ENCODE measurements at regions not wholly inside any gene's neighbourhood (a gene's known extent, or its start where the extent isn't known, plus 50 kb on each side); places are given as distances from the start of the nearest gene placed in this dataset.
"Not testable (repeated sequence)": the region's sequence is repeated elsewhere in the genome, so short reads cannot be mapped to it uniquely, and the experiment has no call there.

DNA sequence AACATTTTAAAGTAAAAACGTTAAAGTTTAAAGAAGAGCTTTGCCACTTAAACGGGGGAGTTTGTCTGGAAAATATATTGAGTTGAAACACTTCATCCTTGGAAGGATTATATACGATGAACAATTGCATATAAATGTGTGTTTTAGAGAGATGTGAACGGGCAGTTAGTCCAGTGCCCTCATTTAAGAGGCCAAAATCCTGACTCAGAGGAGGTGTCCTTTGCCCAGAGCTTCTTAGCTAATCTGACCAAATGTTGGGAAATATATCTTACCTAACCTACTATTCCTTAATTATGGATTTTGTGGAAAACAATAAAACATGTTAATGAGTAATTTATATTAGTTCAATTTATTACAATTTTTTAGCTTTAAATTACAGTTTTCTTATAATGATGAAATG, 327.2 kb upstream of the DIPK2B start:
- no peak for DNase-seq

DNA sequence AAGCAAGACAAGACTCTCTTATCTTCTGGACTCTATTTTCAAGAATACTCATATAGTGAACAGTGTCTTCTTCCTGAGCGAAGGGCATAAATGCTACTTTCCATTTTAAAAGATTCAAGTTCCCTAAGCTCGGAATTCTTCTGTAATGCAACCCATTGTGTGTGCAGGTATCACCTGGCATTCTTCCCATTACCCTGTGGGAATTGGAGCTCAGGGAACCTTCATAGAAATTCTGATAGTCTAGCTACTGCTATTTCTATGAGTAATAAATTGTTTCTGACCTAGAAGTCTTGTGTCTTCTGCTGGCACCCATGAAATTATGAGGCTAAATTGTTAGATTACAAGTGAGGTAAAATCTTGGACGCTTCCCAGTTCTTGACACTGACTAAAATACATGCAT, 324.1 kb upstream of the DIPK2B start:
- no peak for DNase-seq

DNA sequence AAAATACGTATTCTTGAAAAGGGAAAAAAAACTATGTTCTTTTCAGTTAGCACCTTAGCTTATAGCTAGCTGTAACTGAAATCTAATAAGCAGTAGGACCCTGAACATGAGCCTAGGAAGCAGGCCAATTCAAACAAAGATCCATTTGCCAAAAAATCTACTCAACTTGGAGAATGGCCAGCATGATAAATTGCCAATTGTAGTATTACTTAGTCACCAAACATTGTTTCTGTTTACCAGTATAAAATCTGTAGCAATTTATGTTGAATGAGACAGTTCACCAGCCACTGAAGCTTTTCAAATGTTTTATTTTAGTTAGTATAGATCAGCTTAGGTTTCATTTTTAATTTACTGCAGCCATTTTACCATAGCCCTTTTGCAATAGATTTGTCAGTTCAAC, 323.6 kb upstream of the DIPK2B start:
- DNase-seq: no peak

DNA sequence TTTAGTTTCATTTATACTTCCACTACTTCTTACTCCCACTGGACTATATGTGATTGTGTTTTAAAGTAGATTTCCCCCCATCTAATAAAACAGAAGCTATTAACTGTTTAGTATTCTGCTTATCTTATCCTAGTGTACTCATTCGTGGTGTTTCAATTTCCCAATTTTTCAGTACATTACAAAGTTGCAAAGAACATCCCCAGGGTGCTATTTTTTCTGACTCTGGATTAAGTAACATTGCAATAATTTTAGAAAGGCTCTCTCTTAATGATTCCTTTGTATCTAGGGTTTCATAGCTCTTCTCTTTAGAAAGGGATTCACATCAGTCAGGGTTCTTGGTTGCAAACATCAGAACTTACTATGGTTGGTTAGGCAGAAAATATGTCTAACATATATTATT, 317.9 kb upstream of the DIPK2B start:
- DNase-seq: no peak

DNA sequence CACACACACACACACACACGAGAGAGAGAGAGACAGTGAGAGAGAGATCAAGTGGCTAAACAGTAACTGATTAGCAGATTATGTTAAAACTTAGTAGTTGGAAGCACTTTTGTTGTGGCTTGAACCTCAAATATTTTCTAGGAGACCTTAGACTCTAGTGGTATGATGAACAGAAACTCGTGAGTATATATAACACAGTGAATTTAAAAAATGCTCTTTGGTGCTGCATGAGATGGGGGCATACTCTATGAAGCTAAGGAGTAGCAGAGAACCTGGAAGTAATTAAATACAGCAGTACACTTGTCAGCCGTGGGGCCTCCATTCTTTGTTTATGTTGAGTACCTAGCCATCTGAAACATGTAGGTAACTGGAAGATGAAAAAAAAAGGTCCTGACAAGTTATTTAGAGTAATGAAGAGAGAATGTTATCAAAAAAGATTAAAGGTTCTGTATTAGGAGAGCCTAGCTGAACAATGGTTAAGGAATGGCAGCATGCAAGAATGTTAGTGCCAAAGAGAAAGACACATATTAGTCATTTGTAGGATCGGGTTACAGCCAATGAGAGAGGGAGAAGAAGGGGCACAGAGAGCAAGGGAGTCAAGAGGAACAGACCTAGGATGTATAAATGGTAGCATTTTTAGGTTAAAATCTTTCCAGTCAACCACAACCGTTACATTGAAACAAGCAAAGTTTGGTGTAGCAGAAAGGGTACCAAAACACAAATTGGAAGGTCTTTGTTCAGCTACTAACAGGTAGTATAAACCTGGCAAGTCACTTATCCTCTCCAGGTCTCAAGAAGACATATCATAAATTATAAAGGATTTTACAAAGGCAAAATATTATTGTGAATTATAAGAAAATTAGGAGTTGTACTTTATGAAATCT, 316.7 kb upstream of the DIPK2B start:
- no peak for DNase-seq

DNA sequence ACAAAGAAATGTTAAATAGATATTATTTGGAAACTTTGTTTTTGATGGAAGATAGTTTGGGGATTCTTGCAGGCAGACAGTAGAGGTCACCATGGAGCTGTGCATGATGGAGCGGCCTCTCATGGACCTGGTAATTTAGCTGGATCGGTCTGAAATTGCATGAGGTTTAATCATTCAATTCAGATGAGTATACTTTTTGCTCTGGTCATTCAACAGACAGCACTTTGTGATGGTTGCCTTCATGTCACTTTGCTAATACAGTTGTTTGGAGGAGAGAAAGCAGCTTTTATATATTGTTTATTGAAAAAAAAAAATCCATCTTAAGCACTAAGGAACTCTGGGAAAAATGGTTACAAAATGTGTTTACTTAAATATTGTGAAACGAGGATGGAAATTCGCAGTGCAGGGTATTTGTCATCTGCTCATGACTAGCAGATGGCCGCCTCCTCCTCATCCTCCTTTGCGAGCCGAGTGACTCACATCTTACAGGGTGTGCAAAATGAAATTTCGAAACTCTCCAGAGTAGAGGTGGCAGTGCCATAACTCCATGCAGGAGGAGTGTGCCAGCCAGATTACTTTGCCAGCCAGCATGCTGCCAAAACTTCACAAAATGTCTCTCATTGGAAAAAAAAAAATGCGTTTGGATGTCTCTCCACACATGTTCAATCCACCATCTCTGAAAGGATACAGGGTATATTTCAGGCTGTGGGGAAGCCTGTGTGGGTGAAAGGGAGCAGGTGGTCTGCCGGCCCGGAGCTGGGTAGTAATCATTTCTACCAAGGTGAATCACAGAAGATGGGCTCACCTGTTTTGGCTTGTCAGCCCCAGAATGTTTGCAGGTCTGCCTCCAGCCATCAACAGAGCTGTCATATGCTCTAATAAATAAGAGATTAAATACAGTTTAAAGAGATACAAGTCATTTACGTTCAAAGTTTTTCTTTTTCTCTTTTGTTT, 314.9 kb upstream of the DIPK2B start:
- DNase-seq: peak; percentile 44

DNA sequence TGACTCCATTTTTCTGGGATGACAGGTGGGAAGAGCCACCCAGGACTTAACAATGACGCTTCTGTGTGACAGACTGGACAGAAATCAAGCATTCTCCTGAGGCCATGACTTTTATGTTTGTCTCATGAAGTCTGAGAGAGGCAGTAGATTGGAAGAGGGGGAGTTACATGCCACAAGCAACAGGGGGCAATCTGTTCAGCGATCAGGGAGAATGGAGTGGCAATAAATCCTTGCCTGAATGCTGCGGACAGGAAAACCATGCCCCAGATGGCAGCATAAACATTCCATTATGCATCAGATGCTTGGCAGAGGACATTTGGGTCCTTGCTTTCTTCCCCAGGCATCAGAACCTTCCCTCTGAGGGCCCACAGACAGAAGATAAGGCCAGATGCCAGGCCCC, 312.4 kb upstream of the DIPK2B start:
- no peak for DNase-seq

DNA sequence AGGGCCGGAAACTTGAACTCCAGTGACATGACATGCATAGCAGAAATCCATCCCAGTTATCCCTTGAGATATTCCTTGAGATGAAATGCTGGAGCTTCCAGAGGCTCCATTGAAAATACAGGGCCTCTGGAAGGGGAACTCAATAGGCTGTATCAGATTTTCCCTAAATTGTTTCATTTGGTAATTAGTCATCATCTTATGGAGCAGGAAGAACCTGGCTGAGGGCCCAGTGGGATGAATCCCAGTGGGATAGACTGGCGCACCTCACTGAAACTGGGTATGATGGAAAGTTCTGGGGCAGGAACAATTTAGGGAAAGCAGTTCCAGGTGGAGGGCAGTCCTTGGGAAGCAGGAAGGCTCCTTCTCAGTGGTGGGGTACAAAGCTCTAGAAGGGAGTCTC, 307.8 kb upstream of the DIPK2B start:
- no peak for DNase-seq

DNA sequence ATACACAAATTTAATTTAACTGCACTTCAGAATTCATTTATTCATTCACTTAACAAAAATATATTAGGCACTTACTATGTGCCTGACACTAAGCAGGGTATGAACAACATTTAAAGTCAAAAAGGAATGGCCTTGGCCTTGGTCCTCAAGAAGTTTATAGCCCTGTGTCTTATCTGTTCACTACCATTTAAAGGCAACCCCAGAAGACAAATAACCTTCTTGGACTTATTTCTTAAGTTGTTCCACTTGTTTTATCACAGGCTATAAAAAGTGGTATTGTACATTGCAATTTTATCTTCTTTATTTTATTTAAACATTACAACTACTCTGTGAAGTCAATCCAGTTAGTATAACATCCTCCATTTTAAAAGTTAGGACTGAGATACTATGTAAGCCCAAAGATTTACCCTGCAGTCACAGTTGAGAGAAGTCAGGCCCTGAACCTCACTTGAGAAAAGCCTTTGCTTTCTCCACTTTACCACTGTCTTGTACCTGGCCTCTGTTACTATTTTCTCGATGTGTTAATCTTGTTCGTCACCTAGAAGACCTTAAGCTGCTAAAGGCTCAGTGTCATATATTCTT, 305.6 kb upstream of the DIPK2B start:
- DNase-seq: no peak

DNA sequence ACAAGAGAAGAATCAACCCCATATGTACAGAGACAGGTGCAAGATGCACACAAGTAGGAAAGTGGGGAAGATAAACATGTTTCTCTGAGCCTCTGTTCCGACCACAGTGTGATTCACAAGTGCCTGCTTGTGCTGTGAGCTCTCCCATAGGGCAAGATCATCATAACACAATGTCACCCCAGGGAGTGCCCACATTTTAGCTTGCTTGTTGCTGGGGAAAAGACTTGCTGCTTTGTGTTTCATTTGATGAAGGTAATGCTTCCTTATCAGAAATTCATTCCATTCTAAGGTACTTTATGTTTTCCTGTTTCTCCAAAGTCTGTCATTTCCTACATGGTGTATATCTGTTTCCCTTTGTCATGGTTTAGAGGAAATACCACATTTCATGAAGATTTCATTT, 304.5 kb upstream of the DIPK2B start:
- DNase-seq: no peak

DNA sequence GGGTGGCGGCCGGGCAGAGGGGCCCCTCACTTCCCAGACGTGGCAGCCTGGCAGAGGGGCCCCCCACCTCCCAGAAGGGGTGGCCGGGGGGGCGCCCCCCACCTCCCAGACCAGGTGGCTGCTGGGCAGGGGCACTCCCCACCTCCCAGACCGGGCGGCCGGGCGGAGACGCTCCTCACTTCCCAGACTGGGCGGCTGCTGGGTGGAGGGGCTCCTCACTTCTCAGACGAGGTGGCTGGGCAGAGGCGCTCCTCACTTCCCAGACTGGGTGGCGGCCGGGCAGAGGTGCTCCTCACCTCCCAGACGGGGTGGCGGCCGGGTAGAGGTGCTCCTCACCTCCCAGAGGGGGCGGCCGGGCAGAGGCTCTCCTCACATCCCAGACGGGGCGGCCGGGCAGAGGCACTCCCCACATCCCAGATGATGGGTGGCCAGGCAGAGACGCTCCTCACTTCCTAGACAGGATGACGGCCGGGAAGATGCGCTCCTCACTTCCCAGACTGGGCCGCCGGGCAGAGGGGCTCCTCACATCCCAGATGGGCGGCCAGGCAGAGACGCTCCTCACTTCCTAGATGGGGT, 303.2 kb upstream of the DIPK2B start:
- not testable (repeated sequence) for DNase-seq

DNA sequence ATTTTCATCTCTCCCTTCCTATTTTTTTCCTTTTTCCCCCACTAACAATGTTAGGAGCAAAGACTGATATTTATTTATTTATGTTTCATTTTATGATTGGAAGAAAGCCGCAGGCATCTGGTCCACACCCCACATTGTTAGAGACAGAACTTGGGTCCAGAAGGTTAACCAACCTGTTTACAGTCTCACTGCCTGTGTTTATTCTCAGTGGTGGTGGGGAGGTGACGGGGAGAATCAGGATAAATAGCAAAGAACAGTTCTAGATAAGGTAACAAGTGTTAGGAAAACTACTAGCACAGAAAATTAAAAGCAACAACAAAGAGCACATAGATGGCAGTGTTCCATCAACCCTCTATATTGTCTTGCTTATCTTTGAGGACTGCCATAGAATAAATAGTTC, 301.7 kb upstream of the DIPK2B start:
- no peak for DNase-seq

DNA sequence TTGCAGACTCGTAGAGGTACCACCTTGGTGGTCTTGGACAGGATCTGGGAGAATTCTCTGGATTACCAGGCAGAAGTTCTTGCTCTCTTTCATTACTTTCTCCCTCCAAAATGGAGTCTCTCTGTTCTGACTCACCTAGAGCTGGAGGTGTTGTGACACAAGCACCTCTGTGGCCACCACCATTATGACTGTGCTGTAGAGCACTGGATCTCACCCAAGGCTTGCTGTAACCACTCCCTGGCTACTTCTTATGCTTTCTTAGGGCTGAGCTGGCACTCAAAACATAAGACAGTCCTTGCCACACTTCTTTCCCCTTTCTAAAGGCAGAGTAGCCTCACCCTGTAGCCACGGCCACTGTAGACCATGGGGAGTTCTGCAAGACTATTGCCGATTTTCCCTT, 296.6 kb upstream of the DIPK2B start:
- DNase-seq: no peak

DNA sequence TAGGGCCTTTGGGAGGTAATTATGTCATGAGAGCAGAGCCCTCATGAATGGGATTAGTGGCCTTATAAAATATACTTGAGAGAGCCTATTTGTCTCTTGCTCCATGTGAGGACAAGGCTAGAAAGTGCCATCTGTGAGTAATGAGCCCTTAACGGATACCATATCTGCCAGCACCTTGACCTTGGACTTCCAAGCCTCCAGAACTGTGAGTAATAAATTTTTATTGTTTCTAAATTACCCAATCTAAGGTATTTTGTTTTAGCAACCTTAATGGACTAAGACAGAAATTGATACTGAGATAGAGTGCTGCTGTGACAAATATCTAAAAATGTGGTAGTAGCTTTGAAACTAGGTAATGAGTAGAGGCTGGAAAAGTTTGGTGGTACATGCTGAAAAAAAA, 285.0 kb upstream of the DIPK2B start:
- DNase-seq: no peak

DNA sequence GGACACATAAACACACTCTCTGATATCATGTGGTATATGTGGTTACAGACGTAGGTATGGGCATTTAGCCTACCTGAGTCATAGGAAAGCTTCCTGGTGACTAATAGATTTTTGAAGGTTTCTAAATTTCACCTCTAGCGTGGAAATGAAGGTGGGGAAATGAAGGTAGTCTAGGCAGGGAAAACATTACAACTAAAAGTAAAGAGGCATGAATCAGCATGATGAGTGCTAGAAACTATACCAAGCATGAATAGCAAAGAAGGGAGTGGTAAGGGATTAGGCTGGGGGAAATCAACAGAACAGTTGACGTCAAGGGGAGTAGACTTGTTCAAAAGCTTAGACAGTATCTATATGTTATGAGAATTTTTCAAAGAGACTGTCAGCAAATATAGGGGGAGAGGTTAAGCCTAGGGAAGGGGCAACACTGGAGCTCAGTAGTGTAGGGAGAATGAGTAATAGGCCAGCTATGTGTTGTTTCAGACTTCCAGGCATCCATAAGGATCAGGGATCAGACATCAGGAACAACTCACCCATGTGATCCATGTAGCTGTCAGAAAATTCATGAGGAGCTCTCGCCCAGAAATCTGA, 279.3 kb upstream of the DIPK2B start:
- DNase-seq: no peak

DNA sequence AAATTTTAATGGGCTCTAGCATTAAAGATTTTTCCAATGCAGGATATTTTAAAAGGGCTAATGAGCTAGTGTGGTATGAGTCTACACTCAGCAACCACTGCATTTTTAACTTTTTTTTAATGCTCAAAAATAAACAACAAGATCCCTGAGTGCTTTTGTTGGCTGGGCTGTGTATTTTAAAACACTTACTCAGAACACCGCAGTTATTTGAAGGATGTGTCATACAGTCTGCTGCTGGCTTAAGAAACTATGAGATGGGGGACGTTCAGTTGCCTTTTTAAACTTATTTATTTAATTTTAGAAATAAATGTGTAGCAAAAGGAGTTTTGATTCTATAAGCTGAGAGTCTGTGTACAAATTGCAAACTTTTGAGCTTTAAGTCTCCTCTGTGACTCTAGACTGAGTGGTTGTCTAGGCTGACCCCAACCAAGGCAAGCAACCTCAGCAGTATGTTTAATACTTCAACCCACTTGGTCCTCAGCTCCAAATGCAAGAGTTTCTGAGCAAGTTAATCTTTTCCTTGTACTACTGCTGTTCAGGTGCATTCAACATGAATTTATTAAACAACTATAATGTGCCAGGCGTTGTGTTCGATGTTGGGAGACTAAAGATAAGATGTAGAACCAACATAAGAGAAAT, 278.6 kb upstream of the DIPK2B start:
- no peak for DNase-seq

DNA sequence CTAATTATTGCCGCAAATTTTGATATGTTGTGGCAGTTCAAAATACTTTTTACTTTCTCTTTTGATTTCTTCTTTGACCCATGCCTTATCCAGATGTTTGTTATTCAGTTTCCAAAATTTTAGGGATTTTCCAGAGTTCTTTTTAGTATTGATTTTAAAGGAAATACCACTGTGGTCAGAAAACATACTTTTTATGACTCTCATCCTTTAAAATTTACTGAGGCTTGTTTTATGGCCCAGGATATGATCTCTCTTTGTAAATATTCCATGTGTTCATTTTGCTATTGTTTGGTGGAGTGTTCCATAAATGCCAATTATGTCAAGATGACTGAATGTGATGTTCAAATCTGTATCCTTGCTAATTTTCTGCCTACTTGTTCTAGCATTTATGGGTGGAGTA, 272.3 kb upstream of the DIPK2B start:
- DNase-seq: no peak

DNA sequence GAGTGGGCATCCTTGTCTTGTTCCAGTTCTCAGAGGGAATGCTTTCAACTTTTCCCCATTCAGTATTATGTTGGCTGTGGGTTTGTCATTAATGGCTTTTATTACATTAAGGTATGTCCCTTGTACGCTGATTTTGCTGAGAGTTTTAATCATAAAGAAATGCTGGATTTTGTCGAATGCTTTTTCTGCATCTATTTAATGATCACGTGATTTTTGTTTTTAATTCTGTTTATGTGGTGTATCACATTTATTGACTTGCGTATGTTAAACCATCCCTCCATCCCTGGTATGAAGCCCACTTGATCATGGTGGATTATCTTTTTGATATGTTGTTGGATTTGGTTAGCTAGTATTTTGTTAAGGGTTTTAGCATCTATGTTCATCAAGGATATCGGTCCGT, 266.9 kb upstream of the DIPK2B start:
- DNase-seq: not testable (repeated sequence)

DNA sequence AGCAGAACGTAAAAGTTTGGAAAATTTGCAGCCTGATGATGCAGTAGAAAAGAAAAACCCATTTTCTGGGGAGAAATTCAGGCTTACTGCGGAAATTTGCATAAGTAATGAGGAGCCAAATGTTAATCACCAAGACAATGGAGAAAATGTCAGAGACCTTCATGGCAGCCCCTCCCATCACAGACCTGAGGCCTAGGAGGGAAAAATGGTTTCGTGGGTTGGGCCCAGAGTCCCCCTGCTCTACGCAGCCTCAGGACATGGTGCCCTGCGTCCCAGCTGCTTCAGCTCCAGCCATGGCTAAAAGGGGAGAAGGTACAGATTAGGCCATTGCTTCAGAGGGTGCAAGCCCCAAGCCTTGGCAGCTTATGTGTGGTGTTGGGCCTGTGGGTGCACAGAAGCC, 255.1 kb upstream of the DIPK2B start:
- DNase-seq: not testable (repeated sequence)

DNA sequence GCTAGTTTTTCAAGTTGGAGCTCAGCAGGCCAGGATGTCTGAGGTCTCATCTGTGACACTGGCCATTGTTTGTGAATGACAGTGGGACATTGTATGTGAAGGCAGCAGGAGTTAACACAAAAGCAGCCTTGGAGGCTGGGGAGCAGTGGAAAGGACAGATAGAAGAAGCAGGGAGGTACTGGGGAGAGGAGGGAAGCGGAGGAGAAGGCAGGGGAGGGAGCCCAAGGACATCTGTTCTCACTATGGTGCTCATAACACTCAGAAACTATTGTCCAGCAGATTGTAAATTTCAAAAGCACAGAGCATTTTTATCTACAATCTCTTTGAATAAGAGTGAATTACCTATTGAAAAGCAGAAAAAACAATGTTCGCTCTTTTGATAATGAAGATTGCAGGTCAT, 253.6 kb upstream of the DIPK2B start:
- DNase-seq: no peak

DNA sequence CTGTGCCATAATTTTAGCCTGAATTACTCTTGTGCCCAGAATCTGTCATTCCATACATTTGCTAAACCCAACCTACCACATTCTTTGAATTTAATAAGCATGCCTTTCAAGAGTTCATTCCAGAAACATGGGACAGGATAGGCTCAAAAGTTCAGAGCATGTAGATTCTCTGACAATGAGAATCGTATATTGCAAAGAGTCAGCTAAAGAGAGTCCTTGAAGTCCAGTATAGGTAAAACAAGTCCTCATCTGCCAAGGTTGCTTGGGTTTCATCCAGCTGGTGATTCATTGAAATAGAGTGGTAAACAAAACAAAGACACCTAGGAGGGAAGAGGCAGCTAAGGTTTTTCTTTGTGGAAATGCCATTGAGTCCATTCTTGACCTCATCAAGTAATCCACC, 249.3 kb upstream of the DIPK2B start:
- no peak for DNase-seq

DNA sequence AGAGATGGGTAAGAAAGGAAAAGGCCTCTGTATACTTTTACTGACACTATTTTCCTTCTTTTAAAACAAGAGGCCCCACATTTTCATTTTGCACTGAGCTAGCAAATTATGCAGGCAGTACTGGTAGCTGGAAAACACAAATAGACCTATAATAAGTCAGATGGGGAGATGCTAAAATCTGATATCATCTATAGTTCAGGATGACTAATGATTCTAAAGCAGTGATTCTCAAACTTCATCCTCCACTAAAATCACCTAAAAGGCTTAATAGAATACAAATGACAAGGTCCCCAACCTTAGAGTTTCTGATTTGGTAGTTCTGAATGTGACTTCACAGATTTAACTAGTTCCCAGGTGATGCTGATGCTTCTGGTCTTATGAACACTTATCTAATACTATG, 247.3 kb upstream of the DIPK2B start:
- DNase-seq: no peak

Data from CD4-positive, alpha-beta T cell treated with Interleukin-17A for 4 hours (primary cell).